GM12891 (cell line): ENCODE measurements at regions not wholly inside any gene's neighbourhood (a gene's known extent, or its start where the extent isn't known, plus 50 kb on each side); places are given as distances from the start of the nearest gene placed in this dataset.

Experiments used
- POLR2A ChIP-seq: IDR thresholded peaks from 2 replicates; pipeline ENCODE4 v1.6.1; 2011; ENCODE audit warnings: low read depth, low read length, control low read depth
- POLR2AphosphoS5 ChIP-seq: IDR thresholded peaks from 2 replicates; pipeline ENCODE4 v1.6.1; 2011; ENCODE audit warnings: low read depth, low read length, control low read depth
- TAF1 ChIP-seq: IDR thresholded peaks from 2 replicates; pipeline ENCODE4 v1.6.1; 2011; ENCODE audit warnings: low read depth, low read length, control low read depth

- TF ChIP-seq POLR2A (no peak), TAF1 (no peak), POLR2AphosphoS5 (no peak)
Observed at GRCh38 chr22:22424956-22425355, 83.6 kb downstream of the ZNF280B start.
